ENCODE measurements at regions not wholly inside any gene's neighbourhood (a gene's known extent, or its start where the extent isn't known, plus 50 kb on each side); places are given as distances from the start of the nearest gene placed in this dataset.

DNA sequence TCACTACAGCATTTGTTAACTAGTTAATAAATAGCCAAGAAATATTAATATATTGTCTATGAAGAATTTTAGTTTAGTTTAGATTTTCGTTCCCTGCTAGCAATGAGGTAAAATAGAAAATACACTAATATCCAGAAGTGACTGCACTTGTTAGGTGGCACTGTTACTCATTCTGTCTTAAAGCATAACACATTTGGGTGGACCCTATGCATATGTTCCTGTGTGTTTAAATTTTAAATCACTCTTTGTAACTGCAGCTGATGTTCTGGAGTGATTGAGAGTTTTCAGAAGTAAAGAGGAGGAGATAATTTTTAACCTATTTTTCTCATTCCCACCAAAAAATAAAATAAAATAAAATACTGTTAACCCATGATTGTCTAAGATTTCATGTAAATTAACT, 73.9 kb upstream of the SOX4 start:
- no peak for DNase-seq (ENCODE audit: low read depth in 2 of 2)

DNA sequence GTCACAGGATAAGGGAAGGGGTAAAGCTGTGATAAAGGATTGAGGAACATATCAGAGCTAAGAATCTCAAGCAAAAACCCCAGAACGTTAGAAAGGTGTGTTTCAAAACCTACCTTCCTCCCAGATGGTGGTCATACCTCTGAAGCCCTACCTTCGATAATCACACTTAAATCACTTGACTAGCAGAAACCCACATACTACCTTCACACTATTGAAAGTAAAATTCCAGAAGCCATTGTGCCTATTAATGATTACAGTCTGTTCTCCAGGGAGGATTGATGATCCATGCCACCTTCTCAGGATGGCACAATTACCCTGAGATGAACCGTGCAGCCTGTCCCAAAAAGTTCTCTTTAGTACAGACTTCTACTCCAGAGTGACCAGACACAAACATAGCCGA, 72.3 kb upstream of the SOX4 start:
- DNase-seq (ENCODE audit: low read depth in 2 of 2) = no peak

DNA sequence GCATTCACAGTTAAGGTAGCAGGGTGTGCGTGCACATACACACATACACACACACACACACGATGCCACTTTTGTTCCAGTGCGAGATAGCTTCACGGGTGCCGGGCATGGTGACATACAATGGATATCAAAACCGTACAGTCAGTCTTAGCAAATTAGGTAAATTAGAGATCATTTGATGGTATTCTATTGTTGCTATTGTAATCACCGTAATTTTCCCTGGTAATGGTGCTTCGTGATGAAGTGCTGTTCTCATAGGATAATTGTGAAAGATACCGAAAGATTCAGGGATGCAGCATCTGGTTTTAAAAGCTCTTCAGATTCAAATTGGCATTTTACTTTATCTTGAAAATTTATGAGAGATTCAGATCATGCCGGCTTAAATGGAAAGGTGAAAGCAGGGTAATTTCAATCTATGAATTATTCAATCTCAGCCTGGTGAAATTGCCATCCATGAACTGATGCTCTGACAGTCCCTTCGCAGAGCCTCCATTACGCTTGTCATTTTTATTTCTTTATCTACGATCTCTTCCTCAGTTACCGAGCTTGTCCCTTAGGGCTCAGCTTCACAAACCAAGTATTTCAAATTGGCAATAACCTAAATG, 71.3 kb upstream of the SOX4 start:
- DNase-seq (ENCODE audit: low read depth in 2 of 2) = no peak

DNA sequence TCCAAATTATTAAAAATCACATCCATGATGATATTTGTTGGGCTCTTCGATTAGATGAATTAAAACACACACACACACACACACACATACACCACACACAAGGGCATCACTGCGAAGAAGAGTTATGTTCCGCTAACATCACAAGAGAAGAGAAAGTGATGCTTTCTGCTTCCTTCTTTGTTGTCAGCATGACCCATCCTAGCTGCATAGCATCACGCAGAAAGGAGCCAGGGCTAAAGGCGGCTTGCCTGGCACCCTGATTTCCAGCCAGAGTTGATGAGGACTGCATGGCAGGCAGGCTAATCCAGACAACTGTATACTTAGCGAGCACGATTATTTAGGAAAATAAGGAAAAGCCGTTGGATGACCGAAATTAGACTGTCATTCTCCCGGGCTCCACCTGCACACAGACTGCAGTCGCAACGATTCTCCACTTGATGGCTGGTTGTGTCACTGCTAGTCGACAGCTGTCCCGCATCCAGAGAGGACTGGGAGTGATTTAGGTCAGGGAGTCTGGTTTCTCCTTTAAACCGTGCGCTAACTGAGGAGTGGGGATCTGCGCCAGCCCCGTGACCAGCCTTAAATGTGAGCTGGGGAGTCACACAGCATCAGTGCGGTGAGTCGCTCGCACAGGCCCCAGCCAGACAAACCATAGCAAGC, 70.6 kb upstream of the SOX4 start:
- DNase-seq (ENCODE audit: low read depth in 2 of 2) = no peak

DNA sequence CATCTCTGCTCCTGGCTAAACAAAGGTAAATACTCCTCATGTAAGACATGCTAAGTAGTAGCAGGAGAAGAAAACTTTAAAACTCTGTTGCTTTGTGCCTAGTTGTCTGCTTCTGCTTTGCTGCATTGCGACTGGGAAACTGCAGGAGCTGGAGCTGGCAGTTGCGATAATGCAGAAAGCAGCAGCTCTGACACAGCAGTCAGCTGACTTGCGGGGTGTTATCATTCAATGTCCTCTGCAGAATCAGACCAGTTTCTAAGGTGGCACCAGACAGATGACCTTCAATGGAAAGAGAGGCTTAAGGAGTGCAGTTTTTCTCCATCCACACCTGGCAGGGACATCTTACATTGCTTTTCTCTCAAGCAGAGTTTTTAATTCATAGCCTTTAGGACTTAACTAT, 69.9 kb upstream of the SOX4 start:
- no peak for DNase-seq (ENCODE audit: low read depth in 2 of 2)

DNA sequence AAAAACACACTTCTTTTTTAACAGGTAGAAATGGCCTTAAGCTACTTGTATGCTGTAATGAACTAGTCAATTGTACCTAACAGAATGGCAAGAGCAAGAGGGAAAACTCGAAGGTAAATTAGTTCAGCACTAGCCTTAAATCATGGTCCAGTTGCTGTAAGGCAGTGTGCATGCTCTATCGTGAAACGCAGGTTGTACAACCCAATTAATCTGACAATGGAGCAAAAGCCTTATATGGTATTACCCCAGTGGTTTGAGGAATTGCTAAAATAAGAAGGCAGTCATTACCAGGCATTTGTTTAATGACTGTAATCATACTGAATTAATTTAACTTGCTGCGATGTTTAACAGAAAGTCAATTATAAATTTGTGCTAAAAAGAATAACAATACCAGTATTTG, 69.3 kb upstream of the SOX4 start:
- DNase-seq (ENCODE audit: low read depth in 2 of 2) = no peak

DNA sequence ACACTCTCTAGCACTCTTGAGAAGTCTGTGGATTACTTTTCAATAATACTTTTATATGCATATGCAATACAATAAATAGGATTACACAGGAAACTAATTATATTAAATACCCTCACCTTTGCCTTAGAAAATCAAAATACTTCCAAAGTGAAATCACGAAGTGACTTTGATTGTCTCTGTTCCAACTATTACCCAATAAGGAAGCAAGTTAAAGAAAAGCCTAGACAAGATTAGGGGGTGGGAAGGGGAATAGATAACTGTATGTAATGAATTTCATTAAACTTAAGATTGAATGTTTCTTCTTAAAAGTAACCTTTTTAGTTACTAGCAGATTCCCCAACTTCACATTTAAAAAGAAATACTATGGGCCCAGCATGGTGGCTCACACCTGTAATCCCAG, 66.6 kb upstream of the SOX4 start:
- no peak for DNase-seq (ENCODE audit: low read depth in 2 of 2)

DNA sequence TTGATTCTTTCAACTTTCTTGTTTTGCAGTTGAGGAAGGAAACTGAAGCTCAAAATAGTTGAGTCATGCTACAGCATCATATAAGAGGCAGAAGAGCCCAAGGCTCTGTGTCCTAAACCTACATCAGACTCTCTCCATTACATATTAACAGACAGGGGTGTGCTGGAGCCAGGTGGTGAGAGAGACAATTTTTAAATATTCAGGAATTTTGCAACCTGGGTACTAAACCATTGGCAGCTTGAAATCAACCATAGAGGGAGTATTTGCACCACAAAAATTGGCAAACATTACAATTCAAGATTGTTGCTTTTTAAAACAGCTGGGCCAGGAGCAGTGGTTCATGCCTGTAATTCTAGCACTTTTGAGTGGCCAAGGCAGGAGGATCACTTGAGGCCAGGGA, 65.8 kb upstream of the SOX4 start:
- no peak for DNase-seq (ENCODE audit: low read depth in 2 of 2)

DNA sequence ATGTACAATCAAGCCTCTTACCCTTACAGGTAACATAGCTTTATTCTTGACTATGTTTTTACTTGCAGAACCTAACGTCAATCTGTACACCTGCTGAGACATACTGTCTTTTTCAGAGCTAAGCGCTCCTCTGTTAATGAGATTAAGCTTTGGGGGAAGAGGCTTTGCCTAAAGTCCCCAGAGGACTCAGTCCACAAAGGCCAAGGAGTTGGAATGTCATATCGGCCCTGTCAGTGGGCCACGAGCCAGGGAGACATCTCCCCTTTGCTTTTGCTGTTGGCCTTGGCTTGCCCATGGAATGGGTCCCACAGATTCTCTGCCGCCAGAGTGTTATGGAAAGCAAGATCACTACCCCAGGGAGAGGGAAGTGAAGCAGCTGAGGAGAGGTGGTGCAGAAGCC, 64.1 kb upstream of the SOX4 start:
- DNase-seq (ENCODE audit: low read depth in 2 of 2) = no peak

DNA sequence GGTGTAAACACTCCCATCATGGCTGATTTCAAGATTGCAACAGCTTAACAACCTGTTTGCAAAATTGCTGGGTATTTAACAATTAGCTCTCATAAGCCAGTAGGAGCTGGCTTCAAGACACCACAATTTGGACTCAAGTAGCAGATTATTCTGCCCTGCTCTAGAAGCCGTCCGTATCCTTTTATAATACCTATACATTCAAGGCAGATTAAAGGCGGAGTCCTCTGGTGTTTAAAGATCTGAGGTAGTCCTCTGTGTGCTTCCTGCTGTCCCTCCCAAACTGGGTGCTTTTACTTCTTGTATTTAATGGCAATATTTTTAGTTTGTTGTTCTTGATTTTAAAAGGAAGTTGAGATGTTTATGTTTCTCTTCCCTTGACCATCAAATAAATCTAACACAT, 62.2 kb upstream of the SOX4 start:
- DNase-seq (ENCODE audit: low read depth in 2 of 2) = no peak

DNA sequence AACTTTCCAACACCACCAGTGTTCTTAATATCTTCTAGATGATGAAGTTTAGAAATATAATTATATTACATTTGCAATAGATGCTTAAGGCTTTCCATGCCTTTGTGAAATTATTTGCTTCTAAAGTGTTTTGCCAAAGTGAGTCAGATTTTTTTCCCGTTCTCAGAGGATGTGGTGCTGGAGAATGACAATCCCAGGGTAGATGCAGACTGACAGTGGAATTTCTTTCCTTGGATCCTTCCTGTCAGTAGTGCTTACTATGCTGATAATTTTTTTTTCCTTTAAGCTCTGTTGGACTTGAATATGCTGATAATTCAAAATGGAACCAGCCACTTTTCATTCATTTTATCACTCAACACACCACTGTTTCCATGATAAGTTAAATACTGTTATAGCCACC, 59.9 kb upstream of the SOX4 start:
- no peak for DNase-seq (ENCODE audit: low read depth in 2 of 2)

DNA sequence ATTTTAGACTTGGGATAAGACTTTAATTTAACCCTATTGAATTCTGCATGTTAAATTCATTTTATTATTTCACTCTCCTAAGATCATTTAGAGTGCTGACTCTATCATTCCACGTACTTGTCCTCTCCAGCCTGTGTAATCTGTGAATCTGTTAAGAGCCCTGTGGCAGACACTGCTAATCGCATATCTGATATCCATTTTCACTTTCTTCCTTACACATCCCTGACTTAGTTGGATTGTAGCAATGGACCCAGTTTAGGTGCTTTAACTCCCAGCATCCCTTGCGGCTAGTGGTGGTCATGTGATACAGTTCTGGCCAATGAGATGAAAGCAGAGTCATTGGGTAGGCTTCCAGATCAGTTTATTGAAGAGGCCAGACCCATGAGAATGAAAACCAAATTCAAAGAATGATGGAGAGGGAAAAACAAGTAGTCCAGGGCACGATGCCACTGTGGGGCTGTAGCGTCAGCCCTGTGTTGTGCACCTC, 57.2 kb upstream of the SOX4 start:
- DNase-seq (ENCODE audit: low read depth in 2 of 2) = no peak

DNA sequence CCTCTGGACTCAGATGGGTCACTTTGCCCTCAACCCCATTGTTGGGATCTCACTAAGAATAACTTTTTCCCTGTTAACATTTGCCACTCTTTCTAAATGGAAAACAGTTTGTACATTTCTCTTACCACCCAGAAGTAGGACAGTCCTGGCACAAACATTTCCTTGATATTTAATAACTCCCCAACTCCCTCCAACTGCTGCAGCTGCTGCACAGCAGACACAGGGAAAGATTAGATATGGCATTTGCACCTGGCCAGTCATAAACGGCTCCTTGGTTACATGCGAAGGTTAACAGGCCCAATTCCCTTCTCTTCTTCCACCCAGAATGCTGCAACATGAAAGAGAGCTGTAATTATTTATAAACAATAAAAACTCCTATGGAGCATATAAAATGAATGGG, 55.9 kb upstream of the SOX4 start:
- DNase-seq (ENCODE audit: low read depth in 2 of 2) = no peak

DNA sequence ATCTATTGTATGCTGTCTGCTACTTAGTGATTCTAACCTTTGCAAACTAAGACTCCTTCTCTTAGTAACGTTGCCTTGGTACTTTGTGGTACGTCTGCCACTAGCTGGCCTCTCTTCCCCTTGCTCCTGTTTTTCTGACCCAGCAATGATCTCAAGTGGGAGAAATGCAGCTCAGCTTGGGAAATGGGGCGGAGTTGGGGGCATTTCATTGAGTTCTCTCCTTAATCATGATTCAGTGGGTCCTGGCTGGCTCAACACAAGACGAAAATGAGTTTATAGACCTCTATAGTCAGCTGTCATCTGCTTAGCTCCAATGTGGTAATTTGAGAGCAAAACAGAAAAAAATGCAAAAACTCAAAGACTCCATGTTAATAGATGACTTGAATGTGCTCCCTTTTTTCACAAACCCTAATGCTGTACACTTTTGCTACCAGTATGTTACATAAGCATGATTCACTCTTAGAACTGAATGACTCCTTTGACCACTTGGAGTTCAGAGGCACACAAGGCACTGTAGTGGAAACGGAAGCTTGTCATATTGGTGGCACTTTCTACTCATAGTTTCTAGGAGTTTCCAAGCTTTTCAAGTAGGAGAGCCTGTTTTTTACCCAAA, 55.3 kb upstream of the SOX4 start:
- no peak for DNase-seq (ENCODE audit: low read depth in 2 of 2)

DNA sequence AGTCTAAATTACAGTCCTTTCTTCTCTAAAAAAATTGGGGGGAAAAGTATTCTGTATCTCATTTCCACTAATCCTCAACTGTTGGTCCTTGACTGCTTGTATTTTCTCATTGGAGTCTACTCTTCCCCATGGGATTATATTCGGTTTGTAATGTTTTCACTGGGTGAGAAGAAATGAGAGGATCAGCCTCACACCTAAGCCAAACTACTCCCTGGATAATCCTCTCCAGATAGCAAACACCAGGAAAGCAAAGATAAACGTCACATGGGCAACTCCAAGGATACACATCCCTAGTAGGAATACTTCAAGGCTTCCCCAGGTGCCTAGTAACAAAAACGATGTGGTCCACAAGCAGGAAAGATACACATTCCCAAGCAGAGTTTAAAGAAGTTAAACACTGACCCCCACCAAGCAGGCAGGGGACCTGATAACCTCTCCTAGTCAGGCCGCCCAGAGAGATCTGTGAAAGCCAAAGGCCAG, 53.9 kb upstream of the SOX4 start:
- no peak for DNase-seq (ENCODE audit: low read depth in 2 of 2)

Data from stimulated activated CD8-positive, alpha-beta memory T cell treated with anti-CD3 and anti-CD28 coated beads, Interleukin-15, amount 100 ng/mL, for 48 hours (primary cell).